H9 (cell line): ENCODE measurements at regions not wholly inside any gene's neighbourhood (a gene's known extent, or its start where the extent isn't known, plus 50 kb on each side); places are given as distances from the start of the nearest gene placed in this dataset.

Experiments
- DNase-seq: peaks from one replicate; pipeline ENCODE4 v3.0.0-alpha.2; 2017
- H2AFZ ChIP-seq: one replicate; pipeline ENCODE4 v1.6.1; 2013; ENCODE audit warnings: mild to moderate bottlenecking, low read length, control low read depth, moderate library complexity
- H2AK5ac ChIP-seq: 2 replicates; pipeline ENCODE4 v1.6.1; 2013; ENCODE audit warnings: low read length, control low read depth, mixed read lengths; ENCODE audit not compliant: insufficient read length
- H2BK120ac ChIP-seq: one replicate; pipeline ENCODE4 v1.6.1; 2013; ENCODE audit warnings: low read depth, mild to moderate bottlenecking, low read length, control low read depth, inconsistent platforms; ENCODE audit not compliant: poor library complexity, severe bottlenecking
- H2BK12ac ChIP-seq: 2 replicates; pipeline ENCODE4 v1.6.1; 2013; ENCODE audit warnings: low read length, control low read depth, mixed read lengths, low read depth; ENCODE audit not compliant: insufficient read length
- H2BK15ac ChIP-seq: 2 replicates; pipeline ENCODE4 v1.6.1; 2013; ENCODE audit warnings: low read depth, low read length, control low read depth
- H2BK20ac ChIP-seq: one replicate; pipeline ENCODE4 v1.6.1; 2013; ENCODE audit warnings: low read depth, mild to moderate bottlenecking, low read length, control low read depth, inconsistent platforms; ENCODE audit not compliant: poor library complexity, severe bottlenecking
- H2BK5ac ChIP-seq: 2 replicates; pipeline ENCODE4 v1.6.1; 2013; ENCODE audit warnings: low read length, control low read depth, mixed read lengths; ENCODE audit not compliant: insufficient read length
- H3K14ac ChIP-seq: 2 replicates; pipeline ENCODE4 v1.6.1; 2013; ENCODE audit warnings: low read length, control low read depth; ENCODE audit not compliant: insufficient read depth
- H3K18ac ChIP-seq: 2 replicates; pipeline ENCODE4 v1.6.1; 2013; ENCODE audit warnings: low read depth, mild to moderate bottlenecking, mixed read lengths, low read length, control low read depth; ENCODE audit not compliant: insufficient read length
- H3K23ac ChIP-seq: 2 replicates; pipeline ENCODE4 v1.6.1; 2013; ENCODE audit warnings: low read length, control low read depth, mixed read lengths, low read depth; ENCODE audit not compliant: insufficient read length
- H3K23me2 ChIP-seq: 2 replicates; pipeline ENCODE4 v1.6.1; 2013; ENCODE audit warnings: low read depth, mild to moderate bottlenecking, mixed read lengths, low read length, control low read depth; ENCODE audit not compliant: insufficient read length, poor library complexity, severe bottlenecking
- H3K27ac ChIP-seq: 2 replicates; pipeline ENCODE4 v1.5.1; 2013; ENCODE audit warnings: low read length, control low read depth, mixed read lengths, low read depth; ENCODE audit not compliant: insufficient read length
- H3K27me3 ChIP-seq: 2 replicates; pipeline ENCODE4 v1.6.1; 2013; ENCODE audit warnings: low read length, control low read depth, inconsistent platforms; ENCODE audit not compliant: insufficient read depth
- H3K4ac ChIP-seq: 2 replicates; pipeline ENCODE4 v1.6.1; 2013; ENCODE audit warnings: low read depth, mild to moderate bottlenecking, control low read depth, inconsistent platforms, low read length, moderate library complexity
- H3K4me1 ChIP-seq: 2 replicates; pipeline ENCODE4 v1.6.1; 2013; ENCODE audit warnings: low read length, control low read depth, inconsistent platforms; ENCODE audit not compliant: insufficient read depth
- H3K4me2 ChIP-seq: 2 replicates; pipeline ENCODE4 v1.6.1; 2013; ENCODE audit warnings: low read length, control low read depth, mixed read lengths; ENCODE audit not compliant: insufficient read length, insufficient read depth
- H3K56ac ChIP-seq: 2 replicates; pipeline ENCODE4 v1.6.1; 2013; ENCODE audit warnings: low read depth, mild to moderate bottlenecking, mixed read lengths, low read length, control low read depth; ENCODE audit not compliant: insufficient read length
- H3K79me1 ChIP-seq: 2 replicates; pipeline ENCODE4 v1.6.1; 2013; ENCODE audit warnings: low read depth, mild to moderate bottlenecking, moderate library complexity, low read length, control low read depth, inconsistent platforms; ENCODE audit not compliant: insufficient read depth, poor library complexity, severe bottlenecking
- H3K79me2 ChIP-seq: 2 replicates; pipeline ENCODE4 v1.6.1; 2013; ENCODE audit warnings: low read length, control low read depth, inconsistent platforms; ENCODE audit not compliant: insufficient read depth
- H3K9ac ChIP-seq: 2 replicates; pipeline ENCODE4 v1.6.1; 2013; ENCODE audit warnings: low read length, control low read depth, mixed read lengths; ENCODE audit not compliant: insufficient read length; ENCODE audit errors: extremely low read depth
- H3K9me3 ChIP-seq: one replicate; pipeline ENCODE4 v1.6.1; 2013; ENCODE audit warnings: low read depth, low read length, inconsistent platforms; ENCODE audit not compliant: control insufficient read depth
- H3T11ph ChIP-seq: one replicate; pipeline ENCODE4 v1.6.1; 2013; ENCODE audit warnings: mild to moderate bottlenecking, low read length, control low read depth, inconsistent platforms
- H4K20me1 ChIP-seq: one replicate; pipeline ENCODE4 v1.6.1; 2013; ENCODE audit not compliant: control insufficient read depth, insufficient read length, insufficient read depth
- H4K5ac ChIP-seq: 2 replicates; pipeline ENCODE4 v1.6.1; 2013; ENCODE audit warnings: low read depth, mild to moderate bottlenecking, mixed read lengths, low read length, control low read depth; ENCODE audit not compliant: insufficient read length
- H4K8ac ChIP-seq: replicated peaks from 2 replicates; pipeline ENCODE4 v1.6.1; 2013; ENCODE audit warnings: low read length, control low read depth, mixed read lengths, low read depth; ENCODE audit not compliant: insufficient read length
- H4K91ac ChIP-seq: 2 replicates; pipeline ENCODE4 v1.6.1; 2013; ENCODE audit warnings: low read depth, mild to moderate bottlenecking, moderate library complexity, mixed read lengths, low read length, control low read depth; ENCODE audit not compliant: insufficient read length
- H3K27ac Mint-ChIP-seq, 3 experiments: 2 replicates in 2 of 3; 3 replicates in 1 of 3; pipeline ENCODE4 v1.8.0; 2020 to 2021; ENCODE audit warnings: mixed read lengths in 3 of 3, mild to moderate bottlenecking in 1 of 3, moderate library complexity in 1 of 3
- H3K27me3 Mint-ChIP-seq: 2 replicates; pipeline ENCODE4 v1.8.0; 2021; ENCODE audit warnings: low read depth, mild to moderate bottlenecking, moderate library complexity, mixed read lengths
- H3K36me3 Mint-ChIP-seq, 3 experiments: 2 replicates in 2 of 3; 3 replicates in 1 of 3; pipeline ENCODE4 v1.8.0; 2020 to 2021; ENCODE audit warnings: low read depth in 3 of 3, mixed read lengths in 3 of 3; ENCODE audit not compliant: insufficient read depth in 1 of 3
- H3K4me1 Mint-ChIP-seq, 2 experiments: 2 replicates each; pipeline ENCODE4 v1.8.0; 2020; ENCODE audit warnings: mixed read lengths in 2 of 2
- H3K4me3 Mint-ChIP-seq, 2 experiments: 2 replicates in 1 of 2; 3 replicates in 1 of 2; pipeline ENCODE4 v1.8.0; 2020 to 2021; ENCODE audit warnings: mild to moderate bottlenecking in 2 of 2, mixed read lengths in 2 of 2, moderate library complexity in 1 of 2
- H3K9me3 Mint-ChIP-seq, 2 experiments: 2 replicates in 1 of 2; 3 replicates in 1 of 2; pipeline ENCODE4 v1.8.0; 2020; ENCODE audit warnings: mild to moderate bottlenecking in 2 of 2, mixed read lengths in 2 of 2, moderate library complexity in 1 of 2
- whole genome bisulfite sequencing: extraction: QIAGEN DNeasy Blood & Tissue Kit; methylation state at CpG from one replicate; pipeline ENCODE4 v1.1.7; 2013; ENCODE audit warnings: missing lambda C conversion rate, low lambda C conversion rate, mixed read lengths; ENCODE audit not compliant: insufficient read length; ENCODE audit errors: extremely low coverage; 5-methylcytosine and 5-hydroxymethylcytosine counted together
- TF ChIP-seq, protein P1 (sequence below): fragments of 200-600 bp; sonication (generic); conservative IDR thresholded peaks from 3 replicates; pipeline ENCODE4 v1.8.0; 2021; ENCODE audit warnings: antibody characterized with exemption, mild to moderate bottlenecking

- no peak for DNase-seq
- Histone ChIP-seq H2BK12ac (no peak overlapping the region), H4K5ac (no peak overlapping the region), H3K14ac (no peak overlapping the region), H2BK120ac (no peak overlapping the region), H3K79me2 (no peaks in the 10 kb centered on the region), H3K79me1 (no peaks in the 10 kb centered on the region), H2AK5ac (no peak overlapping the region), H3K9ac (no peak overlapping the region), H2BK15ac (no peak overlapping the region), H4K20me1 (no peaks in the 10 kb centered on the region), H3K4me2 (no peak overlapping the region), H2BK20ac (no peak overlapping the region), H4K8ac (no peak overlapping the region), H3K56ac (no peak overlapping the region), H3T11ph (no peak overlapping the region), H3K23ac (no peak overlapping the region), H3K4me1 (no peaks in the 10 kb centered on the region), H2BK5ac (no peak overlapping the region), H3K4ac (no peak overlapping the region), H4K91ac (no peak overlapping the region), H3K18ac (no peak overlapping the region), H3K9me3 (no peaks in the 10 kb centered on the region), H3K27ac (no peak overlapping the region), H2AFZ (no peak overlapping the region), H3K23me2 (no peaks in the 10 kb centered on the region), H3K27me3 (no peaks in the 10 kb centered on the region)
- Mint-ChIP-seq H3K4me3 (no peak overlapping the region), H3K4me1 (no peaks in the 10 kb centered on the region), H3K36me3 (no peaks in the 10 kb centered on the region), H3K27me3 (no peaks in the 10 kb centered on the region; the same call in none of the 2 replicates), H3K9me3 (no peaks in the 10 kb centered on the region), H3K27ac (no peak overlapping the region)
- TF ChIP-seq, protein P1, sequence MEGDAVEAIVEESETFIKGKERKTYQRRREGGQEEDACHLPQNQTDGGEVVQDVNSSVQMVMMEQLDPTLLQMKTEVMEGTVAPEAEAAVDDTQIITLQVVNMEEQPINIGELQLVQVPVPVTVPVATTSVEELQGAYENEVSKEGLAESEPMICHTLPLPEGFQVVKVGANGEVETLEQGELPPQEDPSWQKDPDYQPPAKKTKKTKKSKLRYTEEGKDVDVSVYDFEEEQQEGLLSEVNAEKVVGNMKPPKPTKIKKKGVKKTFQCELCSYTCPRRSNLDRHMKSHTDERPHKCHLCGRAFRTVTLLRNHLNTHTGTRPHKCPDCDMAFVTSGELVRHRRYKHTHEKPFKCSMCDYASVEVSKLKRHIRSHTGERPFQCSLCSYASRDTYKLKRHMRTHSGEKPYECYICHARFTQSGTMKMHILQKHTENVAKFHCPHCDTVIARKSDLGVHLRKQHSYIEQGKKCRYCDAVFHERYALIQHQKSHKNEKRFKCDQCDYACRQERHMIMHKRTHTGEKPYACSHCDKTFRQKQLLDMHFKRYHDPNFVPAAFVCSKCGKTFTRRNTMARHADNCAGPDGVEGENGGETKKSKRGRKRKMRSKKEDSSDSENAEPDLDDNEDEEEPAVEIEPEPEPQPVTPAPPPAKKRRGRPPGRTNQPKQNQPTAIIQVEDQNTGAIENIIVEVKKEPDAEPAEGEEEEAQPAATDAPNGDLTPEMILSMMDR, result no peak
- WGBS, result no CpG with 5 or more reads among the region's 1 CpG
These were observed 521.8 kb downstream of the GATA3 start for GRCh38 chr10:8576281-8576680.
